ENCODE measurements at regions not wholly inside any gene's neighbourhood (a gene's known extent, or its start where the extent isn't known, plus 50 kb on each side); places are given as distances from the start of the nearest gene placed in this dataset.
"Not testable (repeated sequence)": the region's sequence is repeated elsewhere in the genome, so short reads cannot be mapped to it uniquely, and the experiment has no call there.

GRCh38 chr13:58476206-58476918, 844.8 kb downstream of the PCDH17 start:
- no peaks in the 10 kb centered on the region for H3K27me3 Mint-ChIP-seq
- no peaks in the 10 kb centered on the region for H3K4me1 Mint-ChIP-seq
- H3K9me3 Mint-ChIP-seq: peaks cover 0 to 6% (median 4%) of the 10 kb centered on the region in 7 donors
- ATAC-seq (ENCODE audit: low read depth in 2 of 2): no peak
- no peak for DNase-seq
- no peak overlapping the region for H3K27ac Mint-ChIP-seq
- no peaks in the 10 kb centered on the region for H3K36me3 Mint-ChIP-seq
- H3K4me3 Mint-ChIP-seq: no peak overlapping the region

GRCh38 chr13:58478858-58479257, 847.3 kb downstream of the PCDH17 start:
- no peak overlapping the region for H3K4me3 Mint-ChIP-seq
- no peaks in the 10 kb centered on the region for H3K4me1 Mint-ChIP-seq
- no peaks in the 10 kb centered on the region for H3K27me3 Mint-ChIP-seq
- peaks cover 0 to 6% (median 4%) of the 10 kb centered on the region in 7 donors for H3K9me3 Mint-ChIP-seq
- H3K36me3 Mint-ChIP-seq: no peaks in the 10 kb centered on the region
- no peak for DNase-seq
- no peak for ATAC-seq (ENCODE audit: low read depth in 2 of 2)
- H3K27ac Mint-ChIP-seq: no peak overlapping the region

GRCh38 chr13:58480061-58480460, 848.5 kb downstream of the PCDH17 start:
- ATAC-seq (ENCODE audit: low read depth in 2 of 2): no peak
- Mint-ChIP-seq H3K4me3 (no peak overlapping the region), H3K27ac (no peak overlapping the region), H3K9me3 (peaks cover 0 to 7% (median 4%) of the 10 kb centered on the region in 7 donors), H3K4me1 (no peaks in the 10 kb centered on the region), H3K27me3 (no peaks in the 10 kb centered on the region), H3K36me3 (no peaks in the 10 kb centered on the region)
- DNase-seq: no peak

GRCh38 chr13:58488251-58488650, 856.7 kb downstream of the PCDH17 start:
- no peak overlapping the region for H3K4me3 Mint-ChIP-seq
- no peaks in the 10 kb centered on the region for H3K27me3 Mint-ChIP-seq
- ATAC-seq (ENCODE audit: low read depth in 2 of 2) (no peak), DNase-seq (no peak)
- peaks cover 3 to 6% (median 4%) of the 10 kb centered on the region in 7 donors for H3K9me3 Mint-ChIP-seq
- H3K36me3 Mint-ChIP-seq: no peaks in the 10 kb centered on the region
- no peaks in the 10 kb centered on the region for H3K4me1 Mint-ChIP-seq
- H3K27ac Mint-ChIP-seq: no peak overlapping the region

GRCh38 chr13:58495668-58496067, 864.1 kb downstream of the PCDH17 start:
- Mint-ChIP-seq H3K27me3 (no peaks in the 10 kb centered on the region), H3K27ac (no peak overlapping the region)
- no peak for DNase-seq

GRCh38 chr13:58500938-58501337, 869.4 kb downstream of the PCDH17 start:
- H3K27ac Mint-ChIP-seq: no peak overlapping the region
- no peak overlapping the region for H3K4me3 Mint-ChIP-seq
- H3K36me3 Mint-ChIP-seq: no peaks in the 10 kb centered on the region
- H3K9me3 Mint-ChIP-seq: peaks cover 1 to 16% (median 9%) of the 10 kb centered on the region in 7 donors
- DNase-seq: no peak
- no peak for ATAC-seq (ENCODE audit: low read depth in 2 of 2)
- no peaks in the 10 kb centered on the region for H3K27me3 Mint-ChIP-seq
- no peaks in the 10 kb centered on the region for H3K4me1 Mint-ChIP-seq

More at GRCh38 chr13:58495668-58496067, 864.1 kb downstream of the PCDH17 start:
- Mint-ChIP-seq H3K4me1 (no peaks in the 10 kb centered on the region), H3K36me3 (no peaks in the 10 kb centered on the region), H3K4me3 (no peak overlapping the region), H3K9me3 (peaks cover 0 to 3% (median 0%) of the 10 kb centered on the region in 7 donors)
- no peak for ATAC-seq (ENCODE audit: low read depth in 2 of 2)

- H3K27me3 Mint-ChIP-seq; H3K4me3 Mint-ChIP-seq; H3K36me3 Mint-ChIP-seq; H3K27ac Mint-ChIP-seq; ATAC-seq (ENCODE audit: low read depth in 2 of 2); DNase-seq; H3K4me1 Mint-ChIP-seq: not testable (repeated sequence)
- peaks cover 3 to 19% (median 9%) of the 10 kb centered on the region in 7 donors for H3K9me3 Mint-ChIP-seq
These were observed 872.7 kb downstream of the PCDH17 start for GRCh38 chr13:58504202-58504700.

- not testable (repeated sequence) for H3K4me3 Mint-ChIP-seq; ATAC-seq (ENCODE audit: low read depth in 2 of 2); H3K36me3 Mint-ChIP-seq; H3K27ac Mint-ChIP-seq; H3K27me3 Mint-ChIP-seq; H3K4me1 Mint-ChIP-seq; DNase-seq
- peaks cover 2 to 26% (median 9%) of the 10 kb centered on the region in 7 donors for H3K9me3 Mint-ChIP-seq
These were observed 873.8 kb downstream of the PCDH17 start for GRCh38 chr13:58505262-58505920.

- no peak for DNase-seq
- no peaks in the 10 kb centered on the region for H3K36me3 Mint-ChIP-seq
- H3K4me1 Mint-ChIP-seq: no peaks in the 10 kb centered on the region
- no peak for ATAC-seq (ENCODE audit: low read depth in 2 of 2)
- H3K9me3 Mint-ChIP-seq: peaks cover 5 to 17% (median 7%) of the 10 kb centered on the region in 7 donors
- no peak overlapping the region for H3K27ac Mint-ChIP-seq
- no peaks in the 10 kb centered on the region for H3K27me3 Mint-ChIP-seq
- no peak overlapping the region for H3K4me3 Mint-ChIP-seq
These were observed 896.8 kb downstream of the PCDH17 start for GRCh38 chr13:58528351-58528750.

GRCh38 chr13:58531614-58532013, 900.1 kb downstream of the PCDH17 start:
- DNase-seq: no peak
- ATAC-seq (ENCODE audit: low read depth in 2 of 2): no peak
- Mint-ChIP-seq H3K9me3 (peaks cover 5 to 20% (median 7%) of the 10 kb centered on the region in 7 donors), H3K4me1 (no peaks in the 10 kb centered on the region), H3K27ac (no peak overlapping the region), H3K27me3 (no peaks in the 10 kb centered on the region), H3K4me3 (no peak overlapping the region), H3K36me3 (no peaks in the 10 kb centered on the region)

GRCh38 chr13:58542530-58542929, 911.0 kb downstream of the PCDH17 start:
- H3K4me1 Mint-ChIP-seq: no peaks in the 10 kb centered on the region
- ATAC-seq (ENCODE audit: low read depth in 2 of 2) (no peak), DNase-seq (no peak)
- H3K36me3 Mint-ChIP-seq: no peaks in the 10 kb centered on the region
- H3K27ac Mint-ChIP-seq: no peak overlapping the region
- peaks cover 3 to 14% (median 5%) of the 10 kb centered on the region in 7 donors for H3K9me3 Mint-ChIP-seq
- no peak overlapping the region for H3K4me3 Mint-ChIP-seq
- H3K27me3 Mint-ChIP-seq: no peaks in the 10 kb centered on the region

- H3K4me1 Mint-ChIP-seq: no peaks in the 10 kb centered on the region
- no peak overlapping the region for H3K4me3 Mint-ChIP-seq
- ATAC-seq (ENCODE audit: low read depth in 2 of 2) (no peak), DNase-seq (no peak)
- H3K36me3 Mint-ChIP-seq: no peaks in the 10 kb centered on the region
- H3K27me3 Mint-ChIP-seq: no peaks in the 10 kb centered on the region
- H3K27ac Mint-ChIP-seq: no peak overlapping the region
- peaks cover 0 to 5% (median 0%) of the 10 kb centered on the region in 7 donors for H3K9me3 Mint-ChIP-seq
These were observed 915.9 kb downstream of the PCDH17 start for GRCh38 chr13:58547419-58547818.

GRCh38 chr13:58566176-58566575, 934.6 kb downstream of the PCDH17 start:
- Mint-ChIP-seq H3K27me3 (no peaks in the 10 kb centered on the region), H3K27ac (no peak overlapping the region), H3K4me1 (no peaks in the 10 kb centered on the region), H3K36me3 (no peaks in the 10 kb centered on the region), H3K4me3 (no peak overlapping the region), H3K9me3 (peaks cover 0 to 1% (median 0%) of the 10 kb centered on the region in 7 donors)
- DNase-seq: no peak
- no peak for ATAC-seq (ENCODE audit: low read depth in 2 of 2)

GRCh38 chr13:58573743-58574142, 942.2 kb downstream of the PCDH17 start:
- ATAC-seq (ENCODE audit: low read depth in 2 of 2) (no peak), DNase-seq (no peak)
- Mint-ChIP-seq H3K27me3 (no peaks in the 10 kb centered on the region), H3K9me3 (peaks cover 4 to 18% (median 14%) of the 10 kb centered on the region in 7 donors), H3K4me3 (no peak overlapping the region), H3K27ac (no peak overlapping the region), H3K36me3 (peaks cover 0 to 8% of the 10 kb centered on the region in 2 donors), H3K4me1 (peaks cover 0 to 2% (median 0%) of the 10 kb centered on the region in 3 donors)

Measured in naive B cell (primary cell).